ENCODE measurements at regions not wholly inside any gene's neighbourhood (a gene's known extent, or its start where the extent isn't known, plus 50 kb on each side); places are given as distances from the start of the nearest gene placed in this dataset.
"Not testable (repeated sequence)": the region's sequence is repeated elsewhere in the genome, so short reads cannot be mapped to it uniquely, and the experiment has no call there.

GRCh38 chr16:66245072-66245471, 121.4 kb upstream of the CDH5 start:
- intact Hi-C loops (cut with DNase I; ENCODE audit: low total_unique reads), result no loop called here
- no peaks in the 10 kb centered on the region for H3K9me3 ChIP-seq
- TF ChIP-seq EP300 (IDR thresholded peaks at IDR 0.05), result no peak
- no peak for TF ChIP-seq POLR2AphosphoS5 (IDR thresholded peaks at IDR 0.05)
- TF ChIP-seq POLR2A (IDR thresholded peaks at IDR 0.05), result no peak
- TF ChIP-seq, protein P1, sequence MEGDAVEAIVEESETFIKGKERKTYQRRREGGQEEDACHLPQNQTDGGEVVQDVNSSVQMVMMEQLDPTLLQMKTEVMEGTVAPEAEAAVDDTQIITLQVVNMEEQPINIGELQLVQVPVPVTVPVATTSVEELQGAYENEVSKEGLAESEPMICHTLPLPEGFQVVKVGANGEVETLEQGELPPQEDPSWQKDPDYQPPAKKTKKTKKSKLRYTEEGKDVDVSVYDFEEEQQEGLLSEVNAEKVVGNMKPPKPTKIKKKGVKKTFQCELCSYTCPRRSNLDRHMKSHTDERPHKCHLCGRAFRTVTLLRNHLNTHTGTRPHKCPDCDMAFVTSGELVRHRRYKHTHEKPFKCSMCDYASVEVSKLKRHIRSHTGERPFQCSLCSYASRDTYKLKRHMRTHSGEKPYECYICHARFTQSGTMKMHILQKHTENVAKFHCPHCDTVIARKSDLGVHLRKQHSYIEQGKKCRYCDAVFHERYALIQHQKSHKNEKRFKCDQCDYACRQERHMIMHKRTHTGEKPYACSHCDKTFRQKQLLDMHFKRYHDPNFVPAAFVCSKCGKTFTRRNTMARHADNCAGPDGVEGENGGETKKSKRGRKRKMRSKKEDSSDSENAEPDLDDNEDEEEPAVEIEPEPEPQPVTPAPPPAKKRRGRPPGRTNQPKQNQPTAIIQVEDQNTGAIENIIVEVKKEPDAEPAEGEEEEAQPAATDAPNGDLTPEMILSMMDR (IDR thresholded peaks at IDR 0.05), result no peak
- peaks cover 0 to 12% (median 0%) of the 10 kb centered on the region in 4 donors for H3K4me1 ChIP-seq
- no peak overlapping the region for H3K4me3 ChIP-seq
- no peak overlapping the region for H3K27ac ChIP-seq
- DNase-seq, result no peak
- WGBS, 5 donors, result 69 to 88% (median 80%) methylated on average over 8 of the region's 8 CpGs
- no peaks in the 10 kb centered on the region for H3K27me3 ChIP-seq
- no peaks in the 10 kb centered on the region for H3K36me3 ChIP-seq

GRCh38 chr16:66242672-66243071, 123.8 kb upstream of the CDH5 start:
- H3K4me1 ChIP-seq, result peaks cover 0 to 3% (median 0%) of the 10 kb centered on the region in 4 donors
- DNase-seq, result no peak
- H3K27ac ChIP-seq, result no peak overlapping the region
- no peaks in the 10 kb centered on the region for H3K27me3 ChIP-seq
- WGBS, 5 donors, result 88 to 96% (median 91%) methylated on average over 9 of the region's 9 CpGs
- H3K36me3 ChIP-seq, result no peaks in the 10 kb centered on the region
- H3K9me3 ChIP-seq, result peaks cover 0 to 10% (median 8%) of the 10 kb centered on the region in 4 donors
- TF ChIP-seq, protein P1 (IDR thresholded peaks at IDR 0.05), result no peak
- TF ChIP-seq POLR2A (IDR thresholded peaks at IDR 0.05) (no peak), EP300 (IDR thresholded peaks at IDR 0.05) (no peak), POLR2AphosphoS5 (IDR thresholded peaks at IDR 0.05) (no peak)
- intact Hi-C loops (cut with DNase I; ENCODE audit: low total_unique reads), result no loop called here
- no peak overlapping the region for H3K4me3 ChIP-seq

DNA sequence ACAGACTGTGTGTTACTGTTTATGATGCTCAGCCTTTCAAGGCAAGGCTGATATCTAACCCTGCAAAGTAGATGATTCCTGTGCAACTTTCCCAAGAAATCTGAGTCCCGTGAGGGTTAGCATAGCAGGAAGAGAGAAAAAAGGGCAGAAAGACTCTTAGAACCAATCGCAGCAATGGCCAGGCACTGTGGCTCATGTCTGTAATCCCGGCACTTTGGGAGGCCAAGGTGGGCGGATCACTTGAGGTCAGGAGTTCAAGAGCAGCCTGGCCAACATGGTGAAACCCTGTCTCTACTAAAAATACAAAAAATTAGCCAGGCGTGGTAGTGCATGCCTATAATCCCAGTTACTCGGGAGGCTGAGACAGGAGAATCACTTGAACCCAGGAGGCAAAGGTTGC, 124.3 kb upstream of the CDH5 start:
- H3K9me3 ChIP-seq; H3K4me3 ChIP-seq; DNase-seq; H3K27ac ChIP-seq; H3K4me1 ChIP-seq; H3K36me3 ChIP-seq; intact Hi-C loops (cut with DNase I; ENCODE audit: low total_unique reads); H3K27me3 ChIP-seq: not testable (repeated sequence)
- WGBS, 5 donors, result 69 to 87% (median 77%) methylated on average over 6 of the region's 6 CpGs

DNA sequence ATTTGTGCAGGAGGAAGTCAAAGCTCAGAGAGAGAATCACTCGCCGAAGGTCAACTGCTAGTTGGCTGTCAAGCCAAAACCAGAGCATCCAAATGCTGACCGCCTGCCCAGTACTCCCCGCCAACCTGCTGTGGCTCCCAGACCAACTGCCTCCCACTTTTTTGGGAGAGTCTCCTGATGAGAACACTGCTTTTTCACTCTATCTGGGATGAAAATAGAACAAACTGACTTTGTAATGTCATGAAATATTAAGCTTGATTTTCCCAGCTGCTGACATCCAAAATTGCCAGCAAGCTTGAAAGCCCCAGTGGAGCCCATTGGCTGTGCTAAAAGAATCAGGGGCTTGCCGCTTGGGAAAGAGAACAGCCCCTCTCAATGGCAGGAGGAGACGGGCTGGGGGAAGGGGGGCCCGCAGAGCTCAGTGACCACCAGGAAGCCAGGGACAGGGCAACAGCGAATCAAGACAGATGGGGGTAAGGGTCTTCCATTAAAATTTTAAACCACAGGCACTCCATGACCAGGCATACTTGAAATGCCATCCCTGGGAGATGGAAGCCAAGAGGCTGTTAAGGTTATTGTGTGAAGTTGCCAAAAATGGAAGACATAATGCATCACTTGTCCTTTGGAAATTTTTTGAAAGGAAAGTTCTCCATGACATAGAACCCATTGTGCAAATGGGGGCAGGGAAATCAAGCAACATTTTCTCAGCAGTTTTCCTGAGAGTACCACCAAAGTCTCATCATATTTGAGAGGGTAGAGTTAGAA, 125.7 kb upstream of the CDH5 start:
- Histone ChIP-seq H3K27ac (no peak overlapping the region), H3K4me3 (no peak overlapping the region)
- WGBS, 5 donors, result 61 to 83% (median 80%) methylated on average over 8 of the region's 8 CpGs

More for the DNA sequence above, 125.7 kb upstream of the CDH5 start:
- intact Hi-C loops (cut with DNase I; ENCODE audit: low total_unique reads), result no loop called here
- no peaks in the 10 kb centered on the region for H3K4me1 ChIP-seq
- H3K27me3 ChIP-seq, result no peaks in the 10 kb centered on the region
- H3K36me3 ChIP-seq, result no peaks in the 10 kb centered on the region
- no peak for TF ChIP-seq POLR2A (IDR thresholded peaks at IDR 0.05)
- TF ChIP-seq, protein P1 (IDR thresholded peaks at IDR 0.05), result no peak
- no peak for TF ChIP-seq EP300 (IDR thresholded peaks at IDR 0.05)
- TF ChIP-seq POLR2AphosphoS5 (IDR thresholded peaks at IDR 0.05), result no peak
- peaks cover 0 to 10% (median 8%) of the 10 kb centered on the region in 4 donors for H3K9me3 ChIP-seq
- DNase-seq, result no peak
